Endothelial cell (in vitro differentiated cells): ENCODE measurements at regions not wholly inside any gene's neighbourhood (a gene's known extent, or its start where the extent isn't known, plus 50 kb on each side); places are given as distances from the start of the nearest gene placed in this dataset.

Experiments used
- DNase-seq: peaks from one replicate; pipeline ENCODE4 v3.0.0; 2021; ENCODE audit warnings: low spot score
- H3K27ac Mint-ChIP-seq: one replicate; pipeline ENCODE4 v1.8.0; 2021; ENCODE audit warnings: mixed read lengths, inconsistent platforms; ENCODE audit not compliant: unreplicated experiment
- H3K27me3 Mint-ChIP-seq: one replicate; pipeline ENCODE4 v1.8.0; 2021; ENCODE audit warnings: mild to moderate bottlenecking, moderate library complexity, mixed read lengths, inconsistent platforms; ENCODE audit not compliant: unreplicated experiment
- H3K36me3 Mint-ChIP-seq: one replicate; pipeline ENCODE4 v1.8.0; 2021; ENCODE audit warnings: mild to moderate bottlenecking, low read depth, mixed read lengths, inconsistent platforms; ENCODE audit not compliant: unreplicated experiment
- H3K4me1 Mint-ChIP-seq: one replicate; pipeline ENCODE4 v1.8.0; 2021; ENCODE audit warnings: mild to moderate bottlenecking, mixed read lengths, inconsistent platforms; ENCODE audit not compliant: unreplicated experiment
- H3K4me3 Mint-ChIP-seq: one replicate; pipeline ENCODE4 v1.8.0; 2021; ENCODE audit warnings: mild to moderate bottlenecking, mixed read lengths, inconsistent platforms; ENCODE audit not compliant: unreplicated experiment
- H3K9me3 Mint-ChIP-seq: one replicate; pipeline ENCODE4 v1.8.0; 2021; ENCODE audit warnings: mixed read lengths, inconsistent platforms; ENCODE audit not compliant: unreplicated experiment
- TF ChIP-seq, protein P1 (sequence below): fragments of 200-600 bp; sonication (generic); IDR thresholded peaks from one replicate; pipeline ENCODE4 v1.5.0; 2021; ENCODE audit warnings: antibody characterized with exemption; ENCODE audit not compliant: unreplicated experiment

DNA sequence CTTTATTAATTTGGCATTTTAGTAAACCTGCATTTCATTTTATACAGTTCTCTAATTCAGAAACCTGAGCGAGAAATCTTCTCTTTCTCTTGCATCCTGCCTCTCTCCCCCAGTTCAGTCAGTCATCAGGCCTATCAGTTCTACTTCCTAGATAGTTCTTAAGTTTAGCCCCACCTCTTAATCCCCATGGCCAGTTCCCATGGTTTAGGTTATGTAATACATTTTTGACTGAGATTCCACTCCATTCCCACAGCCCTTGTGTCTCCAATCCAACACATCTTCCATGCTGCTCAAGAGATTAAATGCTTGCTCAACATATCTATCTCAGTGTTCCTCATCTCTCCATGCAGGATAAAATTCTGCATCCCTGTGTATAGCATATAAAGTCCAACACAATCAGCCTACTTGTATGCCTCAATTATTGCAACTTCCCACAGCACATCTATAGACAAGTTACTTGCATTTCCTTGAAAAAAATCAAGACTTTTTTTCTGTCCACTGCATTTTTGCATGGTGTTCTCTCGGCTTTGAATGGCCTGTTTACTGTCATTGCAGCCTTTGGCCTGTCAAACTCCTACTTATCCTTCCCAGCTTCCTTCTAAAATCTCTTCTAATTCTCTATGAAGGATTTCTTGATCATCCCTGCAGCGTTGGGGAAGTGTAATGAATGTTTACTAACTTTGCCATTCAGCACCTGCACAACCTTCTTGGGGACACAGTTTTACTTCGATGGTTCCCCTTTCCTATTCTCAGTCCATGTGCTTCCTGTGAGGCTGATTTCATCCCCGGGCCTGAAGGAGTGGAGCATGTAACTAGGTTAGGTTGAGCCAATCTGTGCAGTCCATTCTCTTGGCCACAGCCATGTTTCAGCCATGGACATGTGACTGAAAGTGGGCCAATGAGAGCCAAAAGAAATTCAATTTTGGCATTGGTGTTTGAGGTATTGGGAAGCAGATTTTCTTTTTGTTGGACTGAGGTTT lies 80.8 kb downstream of the DACT1 start:
- no peak for DNase-seq
- no peak overlapping the region for H3K4me3 Mint-ChIP-seq
- no peaks in the 10 kb centered on the region for H3K9me3 Mint-ChIP-seq
- peaks cover 4% of the 10 kb centered on the region for H3K27me3 Mint-ChIP-seq
- H3K27ac Mint-ChIP-seq: no peak overlapping the region
- no peaks in the 10 kb centered on the region for H3K36me3 Mint-ChIP-seq
- TF ChIP-seq, protein P1, sequence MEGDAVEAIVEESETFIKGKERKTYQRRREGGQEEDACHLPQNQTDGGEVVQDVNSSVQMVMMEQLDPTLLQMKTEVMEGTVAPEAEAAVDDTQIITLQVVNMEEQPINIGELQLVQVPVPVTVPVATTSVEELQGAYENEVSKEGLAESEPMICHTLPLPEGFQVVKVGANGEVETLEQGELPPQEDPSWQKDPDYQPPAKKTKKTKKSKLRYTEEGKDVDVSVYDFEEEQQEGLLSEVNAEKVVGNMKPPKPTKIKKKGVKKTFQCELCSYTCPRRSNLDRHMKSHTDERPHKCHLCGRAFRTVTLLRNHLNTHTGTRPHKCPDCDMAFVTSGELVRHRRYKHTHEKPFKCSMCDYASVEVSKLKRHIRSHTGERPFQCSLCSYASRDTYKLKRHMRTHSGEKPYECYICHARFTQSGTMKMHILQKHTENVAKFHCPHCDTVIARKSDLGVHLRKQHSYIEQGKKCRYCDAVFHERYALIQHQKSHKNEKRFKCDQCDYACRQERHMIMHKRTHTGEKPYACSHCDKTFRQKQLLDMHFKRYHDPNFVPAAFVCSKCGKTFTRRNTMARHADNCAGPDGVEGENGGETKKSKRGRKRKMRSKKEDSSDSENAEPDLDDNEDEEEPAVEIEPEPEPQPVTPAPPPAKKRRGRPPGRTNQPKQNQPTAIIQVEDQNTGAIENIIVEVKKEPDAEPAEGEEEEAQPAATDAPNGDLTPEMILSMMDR: no peak
- H3K4me1 Mint-ChIP-seq: peaks cover 28% of the 10 kb centered on the region

- H3K4me1 Mint-ChIP-seq: peaks cover 21% of the 10 kb centered on the region
- H3K36me3 Mint-ChIP-seq: no peaks in the 10 kb centered on the region
- peaks cover 1% of the 10 kb centered on the region for H3K27me3 Mint-ChIP-seq
- H3K9me3 Mint-ChIP-seq: no peaks in the 10 kb centered on the region
- H3K27ac Mint-ChIP-seq: no peak overlapping the region
- TF ChIP-seq, protein P1: no peak
- no peak overlapping the region for H3K4me3 Mint-ChIP-seq
- DNase-seq: no peak
Observed at GRCh38 chr14:58721723-58722122, 84.0 kb downstream of the DACT1 start.

GRCh38 chr14:58722441-58722840 lies 84.7 kb downstream of the DACT1 start:
- Mint-ChIP-seq H3K27me3 (peaks cover 3% of the 10 kb centered on the region), H3K27ac (no peak overlapping the region)
- TF ChIP-seq, protein P1: no peak

DNA sequence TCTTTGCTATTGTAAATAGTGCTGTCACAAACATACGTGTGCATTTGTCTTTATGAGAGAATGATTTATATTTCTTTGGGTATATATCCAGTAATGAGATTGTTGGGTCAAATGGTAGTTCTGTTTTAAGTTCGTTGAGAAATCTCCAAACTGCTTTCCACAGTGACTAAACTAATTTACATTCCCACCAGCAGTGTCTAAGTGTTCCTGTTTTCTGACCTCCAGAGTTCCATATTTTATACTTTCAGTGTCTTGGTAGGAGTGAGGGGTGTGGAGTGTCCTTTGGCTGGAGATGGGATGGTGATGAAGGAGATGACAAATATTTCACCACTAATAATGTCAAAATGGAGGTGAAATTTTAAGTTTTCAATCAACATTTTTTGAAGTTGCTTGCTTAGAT lies 86.4 kb downstream of the DACT1 start:
- no peak overlapping the region for H3K4me3 Mint-ChIP-seq
- peaks cover 3% of the 10 kb centered on the region for H3K4me1 Mint-ChIP-seq
- no peaks in the 10 kb centered on the region for H3K9me3 Mint-ChIP-seq
- no peak overlapping the region for H3K27ac Mint-ChIP-seq
- TF ChIP-seq, protein P1: no peak
- H3K27me3 Mint-ChIP-seq: peaks cover 2% of the 10 kb centered on the region
- no peaks in the 10 kb centered on the region for H3K36me3 Mint-ChIP-seq
- DNase-seq: no peak

More at GRCh38 chr14:58722441-58722840, 84.7 kb downstream of the DACT1 start:
- Mint-ChIP-seq H3K9me3 (no peaks in the 10 kb centered on the region), H3K4me3 (no peak overlapping the region), H3K36me3 (no peaks in the 10 kb centered on the region), H3K4me1 (peaks cover 17% of the 10 kb centered on the region)
- no peak for DNase-seq

- Mint-ChIP-seq H3K36me3 (no peaks in the 10 kb centered on the region), H3K4me3 (no peak overlapping the region), H3K4me1 (peaks cover 3% of the 10 kb centered on the region), H3K9me3 (no peaks in the 10 kb centered on the region), H3K27me3 (peaks cover 2% of the 10 kb centered on the region), H3K27ac (no peak overlapping the region)
- DNase-seq: no peak
- TF ChIP-seq, protein P1: no peak
Observed at GRCh38 chr14:58724702-58725101, 86.9 kb downstream of the DACT1 start.
